A673 (cell line): ENCODE measurements at regions not wholly inside any gene's neighbourhood (a gene's known extent, or its start where the extent isn't known, plus 50 kb on each side); places are given as distances from the start of the nearest gene placed in this dataset.

Experiments used
- CTCF ChIP-seq: fragments of 300-800, 200-600 bp; sonication (generic); conservative IDR thresholded peaks from 2 replicates; pipeline ENCODE4 v1.5.1; 2017; ENCODE audit warnings: low read depth, mild to moderate bottlenecking, antibody characterized with exemption, low read length, moderate library complexity, mixed read lengths
- EZH2 ChIP-seq: fragments of 200-600 bp; sonication (generic); IDR thresholded peaks from 2 replicates; pipeline ENCODE4 v1.6.1; 2017; ENCODE audit warnings: borderline replicate concordance, low read depth, mild to moderate bottlenecking, mixed read lengths, antibody characterized with exemption, low read length; ENCODE audit not compliant: poor library complexity, severe bottlenecking

GRCh38 chr13:31967155-31967554, 64.4 kb upstream of the FRY start:
- TF ChIP-seq EZH2 (no peak), CTCF (peak; percentile 33)
